ENCODE measurements at regions not wholly inside any gene's neighbourhood (a gene's known extent, or its start where the extent isn't known, plus 50 kb on each side); places are given as distances from the start of the nearest gene placed in this dataset.

DNA sequence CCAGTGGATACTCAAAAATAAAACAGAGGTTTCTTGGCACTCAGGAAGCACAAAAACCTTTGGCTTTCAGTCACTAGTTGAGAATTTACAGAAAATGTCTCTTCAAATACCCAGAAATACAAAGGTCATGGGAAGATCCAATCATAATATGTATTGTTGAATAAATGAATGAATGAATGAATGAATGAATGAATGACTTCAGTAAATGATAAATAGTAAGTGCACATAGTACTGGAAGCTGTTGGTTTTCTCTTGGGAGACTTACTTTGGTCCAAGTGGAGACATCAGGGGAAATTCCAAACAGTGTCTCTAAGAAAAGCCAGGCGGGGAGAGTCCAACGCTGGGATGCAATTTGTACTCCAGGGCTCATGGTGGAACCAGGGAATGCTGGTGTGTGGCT is 261.3 kb upstream of the KLHL29 start:
- no peak for DNase-seq (ENCODE audit: low read depth)

DNA sequence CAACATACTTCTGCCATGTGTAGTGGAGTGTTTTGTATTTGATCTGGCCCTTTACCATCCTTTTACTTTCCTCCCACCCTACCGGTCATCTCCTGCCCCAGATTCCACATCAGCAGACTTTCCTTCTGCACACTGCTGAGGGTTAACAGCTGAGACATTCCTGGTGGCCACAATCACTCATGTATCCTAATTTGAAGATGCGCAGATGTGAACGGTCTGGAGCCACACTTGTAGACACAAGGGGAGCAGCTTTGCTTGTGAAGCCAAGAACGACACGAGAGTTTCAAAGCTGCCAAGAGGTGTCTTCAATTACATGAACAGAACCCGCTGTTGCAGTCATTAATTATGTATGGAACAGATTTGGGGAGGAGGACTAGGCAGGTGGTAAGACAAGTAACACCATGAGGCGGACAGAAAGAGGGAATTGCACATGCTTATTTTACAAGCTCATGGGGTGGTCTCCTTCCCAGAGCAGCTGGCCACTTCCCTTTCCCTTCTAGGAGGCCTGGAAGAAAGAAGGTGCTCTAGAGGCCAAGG is 260.7 kb upstream of the KLHL29 start:
- DNase-seq (ENCODE audit: low read depth) = no peak

- no peak for DNase-seq (ENCODE audit: low read depth)
Observed at GRCh38 chr2:23127465-23127864, 257.5 kb upstream of the KLHL29 start.

DNA sequence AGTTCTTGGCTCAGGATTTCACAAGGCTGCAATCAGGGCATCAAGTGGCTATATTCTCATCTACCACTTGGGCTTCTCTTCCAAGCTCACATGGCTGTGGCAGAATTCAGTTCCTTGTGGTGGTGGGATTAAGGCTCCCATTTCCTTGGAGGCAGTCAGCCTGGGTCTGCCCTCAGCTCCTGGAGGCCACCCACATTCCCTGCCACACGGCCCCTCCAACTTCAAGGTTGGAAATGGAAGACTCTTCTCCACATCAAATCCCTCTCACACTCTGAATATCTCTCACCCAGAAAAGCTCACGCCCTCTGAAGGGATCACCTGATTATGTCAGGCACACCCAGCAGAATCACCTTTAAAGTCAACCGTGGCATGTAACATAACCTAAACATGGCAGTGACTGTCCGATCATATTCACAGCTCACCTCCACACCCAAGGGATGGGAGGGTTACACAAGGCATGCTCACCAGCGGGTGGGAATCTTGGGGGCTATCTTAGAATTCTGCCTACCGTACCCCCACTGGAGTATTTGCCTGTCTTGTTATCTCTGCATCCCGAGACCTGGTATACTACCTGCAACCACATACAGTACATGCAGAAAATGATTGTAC is 256.2 kb upstream of the KLHL29 start:
- no peak for DNase-seq (ENCODE audit: low read depth)

GRCh38 chr2:23131066-23131575 is 253.9 kb upstream of the KLHL29 start:
- DNase-seq (ENCODE audit: low read depth) = no peak

- no peak for DNase-seq (ENCODE audit: low read depth)
Observed at GRCh38 chr2:23132000-23132399, 253.0 kb upstream of the KLHL29 start.

DNA sequence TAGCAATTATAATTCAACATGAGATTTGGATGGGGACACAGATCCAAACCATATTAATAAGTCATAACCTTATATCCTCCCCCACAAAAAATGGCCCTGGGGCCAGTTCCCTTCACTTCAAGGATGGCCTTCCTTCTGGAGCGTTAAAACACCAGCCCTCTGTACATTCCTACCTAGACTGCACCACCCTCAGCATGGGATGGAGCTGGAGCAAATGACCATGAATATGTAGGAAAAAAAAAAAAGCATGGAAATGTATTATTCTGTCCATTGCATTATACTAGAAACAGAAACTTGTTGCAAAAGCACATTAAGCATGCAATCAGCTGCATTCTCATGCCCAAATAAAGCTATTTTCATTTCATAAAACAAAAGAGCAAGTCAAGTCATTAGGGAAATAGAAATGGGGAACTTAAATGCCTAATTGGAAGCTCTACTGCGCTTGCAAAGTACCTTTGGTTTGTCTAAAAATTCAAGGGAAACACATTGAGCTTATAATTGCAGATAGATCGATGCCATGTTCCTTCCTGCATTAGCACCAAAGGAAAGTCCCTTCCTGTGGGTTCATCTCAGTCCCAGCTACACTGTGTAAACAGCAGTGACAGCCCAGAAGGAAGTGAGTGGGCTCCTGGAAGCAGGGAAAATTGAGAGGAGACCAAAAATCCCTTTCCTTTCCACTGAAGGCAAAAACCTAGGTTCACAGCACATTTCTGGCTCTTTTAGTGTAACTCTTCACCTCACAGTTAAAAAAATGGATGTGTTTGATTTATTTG is 252.0 kb upstream of the KLHL29 start:
- no peak for DNase-seq (ENCODE audit: low read depth)

DNA sequence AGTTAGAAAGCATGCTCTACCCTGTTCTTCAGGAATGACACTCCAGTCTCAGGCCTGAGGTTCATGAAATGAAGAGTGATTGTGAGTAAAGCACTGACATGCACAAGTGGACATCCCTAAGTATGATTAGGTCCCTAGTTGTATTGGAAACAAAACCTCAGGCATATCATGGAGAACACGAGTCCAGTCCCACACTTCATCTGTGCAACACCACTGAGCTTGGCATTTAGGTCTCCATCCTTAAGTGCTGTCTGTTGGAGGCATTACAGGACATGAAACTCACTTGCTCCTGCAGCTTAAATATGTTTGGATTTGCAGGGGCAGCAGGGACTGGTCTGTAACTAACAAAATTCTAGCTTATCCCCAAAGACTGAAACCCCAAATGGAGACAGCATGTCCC is 250.3 kb upstream of the KLHL29 start:
- no peak for DNase-seq (ENCODE audit: low read depth)

DNA sequence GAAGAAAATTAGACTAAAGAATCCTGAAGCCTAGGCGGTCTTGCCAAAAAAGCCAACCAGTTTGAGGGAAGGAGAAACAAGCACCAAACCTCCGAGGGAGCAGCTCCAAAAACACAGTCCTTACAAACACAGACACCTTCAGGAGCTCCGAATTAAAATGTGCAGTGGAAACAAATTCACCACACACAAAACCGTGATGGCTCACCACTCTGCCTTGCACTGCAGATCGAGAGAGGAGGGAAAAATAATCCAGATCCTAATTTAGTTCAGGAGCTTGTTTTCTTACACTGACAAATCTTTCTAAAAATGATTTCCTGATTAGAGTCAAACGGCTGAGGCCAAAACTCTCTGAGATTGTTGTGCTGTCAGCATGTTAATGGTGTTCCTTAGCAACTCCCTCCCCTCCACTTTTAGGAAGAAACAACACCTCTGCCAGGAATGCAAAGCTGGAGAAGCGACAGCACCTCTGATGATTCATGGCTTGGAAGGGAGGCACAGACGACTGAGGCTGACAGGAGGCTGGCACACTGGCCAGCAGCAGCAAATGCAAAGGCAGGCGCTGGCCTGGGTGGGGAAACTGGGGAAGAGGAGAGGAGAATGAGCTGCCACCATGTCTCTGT is 249.4 kb upstream of the KLHL29 start:
- DNase-seq (ENCODE audit: low read depth) = no peak

- DNase-seq (ENCODE audit: low read depth) = no peak
Observed at GRCh38 chr2:23137166-23137565, 247.8 kb upstream of the KLHL29 start.

- DNase-seq (ENCODE audit: low read depth) = no peak
Observed at GRCh38 chr2:23138701-23139100, 246.3 kb upstream of the KLHL29 start.

DNA sequence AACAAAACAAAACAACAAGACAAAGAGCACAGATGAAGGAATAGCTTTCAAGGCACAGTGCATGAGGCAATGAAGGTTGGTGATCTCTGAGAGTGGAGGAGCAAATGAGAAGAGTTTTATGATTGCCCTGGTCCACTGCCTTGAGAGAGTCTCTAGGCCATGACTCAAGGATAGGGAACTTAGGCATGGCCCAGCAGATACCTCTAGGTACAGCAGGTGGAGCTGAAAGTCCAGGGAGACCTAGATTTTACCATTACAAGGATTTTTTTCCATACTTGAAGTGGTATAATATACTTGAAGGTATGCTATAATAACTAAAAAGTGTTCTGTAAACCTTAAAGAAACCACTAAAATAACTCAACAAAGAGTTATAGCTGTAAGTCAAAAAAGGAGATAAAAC is 239.5 kb upstream of the KLHL29 start:
- DNase-seq (ENCODE audit: low read depth) = no peak

DNA sequence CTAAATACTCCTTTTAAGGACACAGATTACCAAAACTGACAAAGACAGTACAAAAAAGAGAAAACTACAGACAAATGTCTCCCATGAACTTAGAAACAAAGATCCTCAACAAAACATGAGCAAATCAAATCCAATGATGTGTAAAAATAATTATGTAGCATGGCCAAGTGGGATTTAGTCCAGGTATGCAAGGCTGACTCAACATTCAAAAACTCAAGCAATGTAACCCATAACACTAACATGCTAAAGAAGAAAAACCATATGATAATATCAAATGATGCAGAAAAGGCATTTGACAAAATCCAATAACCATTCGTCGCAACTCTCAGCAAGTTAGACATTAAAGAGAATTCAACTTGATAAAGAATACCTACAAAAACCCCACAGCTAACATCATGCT is 239.0 kb upstream of the KLHL29 start:
- DNase-seq (ENCODE audit: low read depth) = no peak

DNA sequence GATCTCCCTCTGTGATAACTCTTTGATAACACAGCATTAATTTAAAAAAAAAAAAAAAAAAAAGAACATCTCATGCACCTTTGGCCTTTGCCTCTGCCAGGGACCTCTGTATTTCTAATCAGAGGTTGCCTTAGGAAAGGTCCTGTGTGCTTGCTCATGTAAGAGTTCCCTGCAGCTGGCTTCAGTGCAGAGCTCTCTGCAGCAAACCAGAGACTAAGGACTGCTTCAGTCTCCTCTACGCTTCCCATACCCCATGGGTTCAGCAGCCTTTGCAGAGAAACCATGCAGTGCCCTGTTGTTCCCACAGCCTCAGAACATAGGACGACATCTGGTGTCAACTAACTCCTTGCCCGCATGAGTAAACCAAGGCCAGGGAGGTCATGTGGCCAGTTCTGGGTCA is 236.6 kb upstream of the KLHL29 start:
- DNase-seq (ENCODE audit: low read depth) = no peak

DNA sequence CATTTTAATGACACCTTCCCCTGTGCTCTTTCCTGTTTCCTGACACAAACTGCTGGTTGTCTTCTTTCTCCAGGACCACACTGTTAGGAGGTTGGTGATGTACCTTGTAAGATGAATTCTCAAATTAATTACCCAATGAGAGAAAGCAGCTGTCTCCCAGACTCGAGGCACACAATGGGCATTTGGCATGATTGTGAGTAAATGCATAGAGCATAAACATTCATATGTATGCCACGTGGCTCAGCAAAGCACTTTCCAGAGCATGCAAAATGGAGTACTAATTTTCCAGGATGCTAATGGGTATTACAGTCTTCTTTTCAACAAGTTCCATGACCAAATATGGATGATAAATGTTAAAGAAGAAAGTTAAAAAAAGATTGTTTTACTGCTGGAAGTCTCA is 235.2 kb upstream of the KLHL29 start:
- DNase-seq (ENCODE audit: low read depth) = no peak

GRCh38 chr2:23153484-23153883 is 231.5 kb upstream of the KLHL29 start:
- DNase-seq (ENCODE audit: low read depth) = no peak

- DNase-seq (ENCODE audit: low read depth) = no peak
Observed at GRCh38 chr2:23155022-23155421, 230.0 kb upstream of the KLHL29 start.

- DNase-seq (ENCODE audit: low read depth) = peak; percentile 72
Observed at GRCh38 chr2:23157812-23158211, 227.2 kb upstream of the KLHL29 start.

GRCh38 chr2:23158306-23158705 is 226.7 kb upstream of the KLHL29 start:
- DNase-seq (ENCODE audit: low read depth) = no peak

GRCh38 chr2:23159746-23160405 is 225.1 kb upstream of the KLHL29 start:
- DNase-seq (ENCODE audit: low read depth) = no peak

DNA sequence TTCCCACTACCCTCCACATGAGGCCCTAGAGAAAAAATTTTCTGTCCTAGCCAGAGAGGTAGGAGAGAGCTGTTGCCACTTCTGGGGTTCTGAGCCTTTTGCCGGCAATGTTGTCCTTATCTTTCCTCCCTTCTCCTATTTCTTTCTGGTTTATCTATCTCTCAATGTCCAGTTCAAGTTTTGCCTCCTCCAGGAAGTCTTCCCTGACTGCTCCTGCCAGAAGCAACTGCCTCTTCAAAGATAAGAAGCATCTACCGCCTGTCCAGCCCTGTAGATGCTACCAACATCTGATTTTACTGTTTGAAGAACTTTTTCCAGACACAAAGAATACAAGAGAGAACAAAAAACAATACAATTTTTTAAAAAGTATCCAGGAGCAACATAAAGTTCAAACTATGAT is 220.8 kb upstream of the KLHL29 start:
- no peak for DNase-seq (ENCODE audit: low read depth)

- no peak for DNase-seq (ENCODE audit: low read depth)
Observed at GRCh38 chr2:23169896-23170295, 215.1 kb upstream of the KLHL29 start.
